ENCODE measurements at regions not wholly inside any gene's neighbourhood (a gene's known extent, or its start where the extent isn't known, plus 50 kb on each side); places are given as distances from the start of the nearest gene placed in this dataset.
"Not testable (repeated sequence)": the region's sequence is repeated elsewhere in the genome, so short reads cannot be mapped to it uniquely, and the experiment has no call there.

DNA sequence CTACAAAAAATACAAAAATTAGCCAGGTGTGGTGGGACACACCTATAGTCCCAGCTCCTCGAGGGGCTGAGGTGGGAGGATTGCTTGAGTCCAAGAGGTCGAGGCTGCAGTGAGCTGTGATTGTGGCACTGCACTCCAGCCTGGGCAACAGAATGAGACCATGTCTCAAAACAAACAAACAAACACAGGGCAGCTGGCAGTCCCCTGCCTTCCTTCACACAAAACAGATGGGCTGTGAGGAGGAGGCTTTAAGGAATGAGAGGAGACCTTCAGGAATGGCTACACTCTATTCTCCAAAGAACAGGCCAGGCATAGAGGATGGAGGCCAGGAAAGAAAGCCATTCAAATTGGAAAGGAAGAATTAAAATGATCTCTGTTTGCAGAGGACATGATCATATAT is 65.6 kb upstream of the MAML3 start:
- Histone ChIP-seq H4K20me1 (ENCODE audit: control insufficient read depth, insufficient read depth) (no peaks in the 10 kb centered on the region), H3K27me3 (replicated peaks in 1 of 2; ENCODE audit: control insufficient read depth in 2 of 2, insufficient read depth in 2 of 2, low read length in 1 of 2) (no peaks in the 10 kb centered on the region), H3K9me3 (replicated peaks; ENCODE audit: control insufficient read depth, insufficient read depth, low read length) (no peaks in the 10 kb centered on the region), H3K4me2 (ENCODE audit: control insufficient read depth, insufficient read depth) (no peak overlapping the region), H3K27ac (ENCODE audit: control insufficient read depth, insufficient read depth) (no peak overlapping the region), H3K4me1 (ENCODE audit: control insufficient read depth, insufficient read depth, low read length) (no peaks in the 10 kb centered on the region), H3K79me2 (ENCODE audit: control insufficient read depth, insufficient read depth, low read length) (no peaks in the 10 kb centered on the region), H3K36me3 (ENCODE audit: control insufficient read depth in 2 of 2, insufficient read depth in 2 of 2, low read length in 1 of 2) (no peaks in the 10 kb centered on the region), H2AFZ (ENCODE audit: control insufficient read depth, low read depth, low read length) (no peak overlapping the region), H3K9ac (ENCODE audit: control insufficient read depth, insufficient read depth, low read length) (no peak overlapping the region), H3K4me3 (no peak overlapping the region)
- RAD21 ChIA-PET (ENCODE audit: unreplicated experiment) = no interaction called here
- FAIRE-seq (no peak), ATAC-seq (no peak), DNase-seq (ENCODE audit: low read depth, low spot score) (no peak)
- CTCF ChIA-PET = interaction anchor here (1.0 kb wide), 1 partner anchor 10 kb away, joined by 3 read pairs; no protein-coding TSS in a partner anchor
- in situ Hi-C loops (cut with MboI) (no loop called here), intact Hi-C loops (cut with micrococcal nuclease; ENCODE audit: unreplicated experiment) (no loop called here)
- no TSS peak for BruUV-seq (replicated peaks)
- TF ChIP-seq SMAD1 (IDR thresholded peaks at IDR 0.05; ENCODE audit: low read depth, partially characterized antibody) = no peak
- TF ChIP-seq GATAD2B (conservative IDR thresholded peaks at IDR 0.05; ENCODE audit: low read depth) = no peak
- TF ChIP-seq, protein P1, sequence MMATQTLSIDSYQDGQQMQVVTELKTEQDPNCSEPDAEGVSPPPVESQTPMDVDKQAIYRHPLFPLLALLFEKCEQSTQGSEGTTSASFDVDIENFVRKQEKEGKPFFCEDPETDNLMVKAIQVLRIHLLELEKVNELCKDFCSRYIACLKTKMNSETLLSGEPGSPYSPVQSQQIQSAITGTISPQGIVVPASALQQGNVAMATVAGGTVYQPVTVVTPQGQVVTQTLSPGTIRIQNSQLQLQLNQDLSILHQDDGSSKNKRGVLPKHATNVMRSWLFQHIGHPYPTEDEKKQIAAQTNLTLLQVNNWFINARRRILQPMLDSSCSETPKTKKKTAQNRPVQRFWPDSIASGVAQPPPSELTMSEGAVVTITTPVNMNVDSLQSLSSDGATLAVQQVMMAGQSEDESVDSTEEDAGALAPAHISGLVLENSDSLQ (IDR thresholded peaks at IDR 0.05) = no peak
- SMC1A ChIA-PET (ENCODE audit: uncharacterized antibody, unreplicated experiment) = interaction anchor here (0.5 kb wide), 1 partner anchor 390 kb away, joined by 4 read pairs; no protein-coding TSS in a partner anchor
- POLR2A ChIA-PET = no interaction called here
- 0% methylated on average over 2 of the region's 2 CpGs for WGBS (ENCODE audit: insufficient coverage, insufficient replicate concordance, low lambda C conversion rate, missing lambda C conversion rate)

DNA sequence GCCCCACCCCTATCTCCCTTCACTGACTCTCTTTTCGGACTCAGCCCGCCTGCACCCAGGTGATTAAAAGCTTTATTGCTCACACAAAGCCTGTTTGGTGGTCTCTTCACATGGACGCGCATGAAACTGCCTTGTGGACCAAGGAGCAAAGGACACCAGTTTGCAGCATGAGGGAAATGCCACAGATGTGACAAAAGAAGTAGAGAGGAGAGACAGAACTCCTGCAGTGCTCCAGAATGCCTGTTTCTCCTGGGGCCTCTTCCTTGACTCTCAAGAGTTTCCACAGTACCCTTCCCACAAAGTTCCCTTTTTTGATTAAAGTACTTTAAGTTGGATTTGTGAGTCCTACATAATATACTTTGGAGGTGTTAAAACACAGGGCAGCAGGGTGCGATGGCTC is 65.1 kb upstream of the MAML3 start:
- POLR2A ChIA-PET; ATAC-seq; FAIRE-seq; H3K79me2 ChIP-seq (ENCODE audit: control insufficient read depth, insufficient read depth, low read length); BruUV-seq (replicated peaks); H3K9me3 ChIP-seq (replicated peaks; ENCODE audit: control insufficient read depth, insufficient read depth, low read length); H4K20me1 ChIP-seq (ENCODE audit: control insufficient read depth, insufficient read depth); H3K4me1 ChIP-seq (ENCODE audit: control insufficient read depth, insufficient read depth, low read length); H3K27me3 ChIP-seq (replicated peaks in 1 of 2; ENCODE audit: control insufficient read depth in 2 of 2, insufficient read depth in 2 of 2, low read length in 1 of 2); DNase-seq (ENCODE audit: low read depth, low spot score); intact Hi-C loops (cut with micrococcal nuclease; ENCODE audit: unreplicated experiment); H2AFZ ChIP-seq (ENCODE audit: control insufficient read depth, low read depth, low read length); RAD21 ChIA-PET (ENCODE audit: unreplicated experiment); in situ Hi-C loops (cut with MboI); CTCF ChIA-PET; H3K27ac ChIP-seq (ENCODE audit: control insufficient read depth, insufficient read depth); H3K4me3 ChIP-seq; SMC1A ChIA-PET (ENCODE audit: uncharacterized antibody, unreplicated experiment); H3K36me3 ChIP-seq (ENCODE audit: control insufficient read depth in 2 of 2, insufficient read depth in 2 of 2, low read length in 1 of 2); H3K4me2 ChIP-seq (ENCODE audit: control insufficient read depth, insufficient read depth); H3K9ac ChIP-seq (ENCODE audit: control insufficient read depth, insufficient read depth, low read length): not testable (repeated sequence)
- 48% methylated on average over 5 of the region's 5 CpGs for WGBS (ENCODE audit: insufficient coverage, insufficient replicate concordance, low lambda C conversion rate, missing lambda C conversion rate)

All from GM12878 (cell line).